Immature natural killer cell (primary cell): ENCODE measurements at regions not wholly inside any gene's neighbourhood (a gene's known extent, or its start where the extent isn't known, plus 50 kb on each side); places are given as distances from the start of the nearest gene placed in this dataset.
"Not testable (repeated sequence)": the region's sequence is repeated elsewhere in the genome, so short reads cannot be mapped to it uniquely, and the experiment has no call there.

Experiments used
- DNase-seq, 3 donors: peaks; one replicate each; pipeline ENCODE4 v3.0.0; 2022; ENCODE audit warnings: mixed read lengths in 1 of 3
- H3K27ac Mint-ChIP-seq, 6 donors: one replicate each; pipeline ENCODE4 v1.8.0; 2020; ENCODE audit warnings: mixed read lengths in 6 of 6, mild to moderate bottlenecking in 5 of 6, inconsistent platforms in 4 of 6, moderate library complexity in 3 of 6
- H3K27me3 Mint-ChIP-seq, 3 donors: one replicate each; pipeline ENCODE4 v1.8.0; 2020 to 2021; ENCODE audit warnings: low read depth in 3 of 3, mild to moderate bottlenecking in 3 of 3, mixed read lengths in 3 of 3, moderate library complexity in 3 of 3, inconsistent platforms in 1 of 3
- H3K36me3 Mint-ChIP-seq, 3 donors: one replicate each; pipeline ENCODE4 v1.8.0; 2020; ENCODE audit warnings: mixed read lengths in 3 of 3, inconsistent platforms in 2 of 3, mild to moderate bottlenecking in 2 of 3
- H3K4me1 Mint-ChIP-seq, 2 donors: one replicate each; pipeline ENCODE4 v1.8.0; 2020; ENCODE audit warnings: inconsistent platforms in 2 of 2, mild to moderate bottlenecking in 2 of 2, mixed read lengths in 2 of 2, moderate library complexity in 1 of 2
- H3K4me3 Mint-ChIP-seq, 5 donors: one replicate each; pipeline ENCODE4 v1.8.0; 2020; ENCODE audit warnings: mild to moderate bottlenecking in 5 of 5, mixed read lengths in 5 of 5, inconsistent platforms in 3 of 5, moderate library complexity in 3 of 5
- H3K9me3 Mint-ChIP-seq, 6 donors: one replicate each; pipeline ENCODE4 v1.8.0; 2020; ENCODE audit warnings: mild to moderate bottlenecking in 6 of 6, mixed read lengths in 6 of 6, inconsistent platforms in 4 of 6, moderate library complexity in 3 of 6

DNA sequence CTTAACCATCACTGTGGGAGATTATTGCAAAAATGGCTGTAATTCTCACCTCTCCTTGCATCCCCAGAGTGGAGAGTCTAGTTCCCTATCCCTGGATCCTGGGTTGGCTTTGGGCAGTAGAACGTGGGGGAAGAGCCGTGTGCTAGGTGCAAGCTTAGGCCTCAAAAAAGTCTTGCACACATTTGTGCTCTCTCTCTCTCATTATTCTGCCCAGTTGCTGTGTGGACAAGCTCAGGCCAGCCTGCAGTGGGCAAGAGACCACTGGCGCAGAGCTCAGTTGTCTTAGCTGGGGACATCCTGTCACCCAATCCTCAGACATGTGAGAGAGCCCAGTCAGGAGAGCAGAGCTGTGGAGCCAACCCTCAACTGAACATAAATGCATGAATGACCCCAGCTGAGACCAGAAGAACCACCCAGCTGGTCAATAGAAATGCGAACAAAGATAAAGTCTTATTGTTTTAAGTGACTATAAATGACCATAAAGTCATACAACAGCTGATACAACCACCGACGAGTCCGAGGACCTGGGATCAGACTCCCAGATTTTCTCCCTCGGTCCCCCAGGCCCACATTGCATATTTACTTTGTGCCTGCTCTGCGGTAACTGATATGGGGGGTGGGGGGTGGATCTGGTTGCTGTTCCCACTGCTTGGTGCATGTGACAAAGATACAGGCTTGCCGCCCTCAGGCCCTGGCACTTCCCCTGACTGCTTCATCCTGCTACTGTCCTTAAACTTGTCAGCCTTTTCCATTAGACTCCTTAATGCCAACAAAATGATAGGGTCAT lies 166.4 kb upstream of the MVB12B start:
- Mint-ChIP-seq H3K36me3 (no peaks in the 10 kb centered on the region), H3K27me3 (peaks cover 2 to 5% (median 4%) of the 10 kb centered on the region in 3 donors), H3K4me1 (no peaks in the 10 kb centered on the region), H3K4me3 (no peak overlapping the region), H3K9me3 (no peaks in the 10 kb centered on the region), H3K27ac (no peak overlapping the region)
- no peak for DNase-seq

DNA sequence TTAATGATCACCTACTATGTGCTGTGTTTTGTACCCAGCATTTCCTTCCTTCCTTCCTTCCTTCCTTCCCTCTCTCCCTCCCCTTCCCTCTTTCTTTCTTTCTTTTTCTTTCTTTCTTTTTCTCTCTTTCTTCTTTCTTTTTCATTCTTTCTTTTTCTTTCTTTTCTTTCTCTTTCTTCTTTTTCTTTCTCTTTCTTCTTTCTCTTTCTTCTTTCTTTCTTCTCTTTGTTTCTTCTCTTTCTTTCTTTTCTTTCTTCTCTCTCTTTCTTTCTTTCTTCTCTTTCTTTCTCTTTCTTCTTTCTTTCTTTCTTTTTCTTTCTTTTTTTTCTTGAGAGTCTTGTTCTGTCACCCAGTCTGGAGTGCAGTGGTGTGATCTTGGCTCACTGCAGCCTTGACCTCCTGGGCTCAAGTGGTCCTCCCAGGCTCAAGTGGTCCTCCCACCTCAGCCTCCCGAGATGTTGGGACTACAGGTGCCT lies 165.7 kb upstream of the MVB12B start:
- H3K36me3 Mint-ChIP-seq, result no peaks in the 10 kb centered on the region
- no peaks in the 10 kb centered on the region for H3K4me1 Mint-ChIP-seq
- no peak for DNase-seq
- no peak overlapping the region for H3K27ac Mint-ChIP-seq
- peaks cover 2 to 5% (median 4%) of the 10 kb centered on the region in 3 donors for H3K27me3 Mint-ChIP-seq
- H3K9me3 Mint-ChIP-seq, result no peaks in the 10 kb centered on the region
- no peak overlapping the region for H3K4me3 Mint-ChIP-seq

DNA sequence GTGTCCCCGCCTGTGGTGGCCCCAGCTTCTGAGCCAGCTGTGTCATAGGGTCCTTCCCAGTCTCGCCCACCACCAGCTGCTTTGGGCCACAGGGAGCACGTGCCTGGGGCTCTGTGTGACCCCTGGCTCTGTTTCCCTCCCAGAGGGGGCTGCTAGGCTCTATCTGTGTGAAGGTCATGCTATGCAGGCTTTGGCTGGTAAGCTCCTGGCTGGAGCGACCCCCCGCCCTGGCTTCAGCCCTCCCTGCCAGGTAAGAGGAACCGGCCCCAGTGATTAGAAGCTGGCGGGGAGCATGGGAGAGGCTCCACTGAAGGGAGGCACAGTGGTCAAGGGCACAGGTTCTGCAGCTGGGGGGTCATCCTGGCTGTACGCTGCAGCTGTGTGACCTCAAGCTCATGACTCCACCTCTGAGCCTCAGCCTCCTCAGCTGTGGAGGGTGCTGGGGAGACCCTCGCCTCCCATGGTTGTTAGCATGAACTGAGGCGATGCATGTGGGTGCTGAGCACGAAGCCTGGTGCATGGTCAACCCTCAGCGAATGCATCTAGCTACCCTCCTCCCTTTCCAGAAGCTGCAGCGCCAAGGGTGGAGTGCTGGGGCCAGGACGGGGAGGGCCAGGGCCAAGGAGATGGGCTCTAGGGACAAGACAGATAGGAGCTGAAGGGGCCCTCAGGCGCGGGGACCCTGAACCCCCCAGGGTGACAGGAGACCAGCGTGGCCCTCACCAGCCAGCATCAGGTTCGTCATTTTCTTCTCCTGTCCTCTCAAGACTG lies 163.8 kb upstream of the MVB12B start:
- Mint-ChIP-seq H3K36me3 (no peaks in the 10 kb centered on the region), H3K27me3 (peaks cover 2 to 11% (median 8%) of the 10 kb centered on the region in 3 donors), H3K4me1 (no peaks in the 10 kb centered on the region), H3K9me3 (no peaks in the 10 kb centered on the region), H3K27ac (no peak overlapping the region), H3K4me3 (no peak overlapping the region)
- DNase-seq, result no peak

DNA sequence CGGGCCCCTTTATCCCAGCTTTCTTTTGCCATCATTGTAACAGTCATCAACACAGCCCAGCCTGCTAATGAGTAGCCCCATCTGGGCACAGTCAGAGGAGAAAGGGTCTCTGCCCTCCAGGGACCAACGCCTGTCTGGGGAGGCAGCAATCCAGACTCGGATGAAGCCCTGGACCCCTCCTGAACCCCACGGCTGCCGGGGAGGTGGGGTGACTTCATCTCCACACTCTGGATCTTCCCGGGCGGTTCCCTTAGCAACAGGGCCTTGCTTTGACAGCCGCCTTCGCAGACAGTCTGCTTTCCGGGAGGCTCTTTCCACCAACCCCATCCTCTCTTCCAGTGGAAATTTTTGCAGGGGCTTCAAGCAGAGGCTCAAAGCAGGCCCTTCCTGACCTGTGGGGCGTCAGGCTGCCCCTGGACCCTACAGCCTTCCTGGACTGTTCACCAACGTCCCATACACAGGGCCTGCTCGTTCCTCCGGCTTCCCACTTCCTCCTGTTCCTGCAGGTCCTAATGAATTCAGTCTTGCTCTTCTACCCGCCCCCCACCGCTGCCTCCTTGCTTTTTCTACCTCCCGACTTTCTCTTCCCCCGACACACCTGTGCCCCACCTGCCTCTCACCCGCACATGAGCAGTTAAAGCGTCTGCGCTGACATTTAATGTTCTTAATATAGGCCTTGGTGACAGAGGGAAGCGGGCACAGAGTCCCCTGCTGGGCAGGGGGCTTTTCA lies 161.7 kb upstream of the MVB12B start:
- peaks cover 2 to 11% (median 2%) of the 10 kb centered on the region in 3 donors for H3K27me3 Mint-ChIP-seq
- no peaks in the 10 kb centered on the region for H3K36me3 Mint-ChIP-seq
- H3K27ac Mint-ChIP-seq, result no peak overlapping the region
- H3K4me1 Mint-ChIP-seq, result no peaks in the 10 kb centered on the region
- H3K4me3 Mint-ChIP-seq, result no peak overlapping the region
- no peaks in the 10 kb centered on the region for H3K9me3 Mint-ChIP-seq
- no peak for DNase-seq

DNA sequence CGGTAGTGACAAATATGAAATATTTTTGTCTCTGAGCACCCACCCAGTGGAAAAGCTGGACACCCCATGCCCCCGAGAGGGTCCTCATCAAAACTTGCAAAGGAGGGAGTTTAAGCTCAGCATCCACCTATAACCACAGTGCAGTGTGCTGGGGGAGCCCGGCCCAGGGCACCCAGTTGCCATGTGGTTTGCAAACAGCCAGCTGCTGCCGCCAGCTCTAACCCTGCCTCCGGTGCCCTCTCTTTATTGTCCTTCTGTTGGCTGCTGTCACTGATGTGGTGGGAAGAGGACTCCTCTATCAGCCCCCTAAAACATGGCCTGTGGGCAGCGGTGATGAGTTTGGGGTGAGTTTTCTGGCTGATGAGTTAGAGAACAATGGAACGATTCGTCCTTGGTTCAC lies 160.9 kb upstream of the MVB12B start:
- no peaks in the 10 kb centered on the region for H3K9me3 Mint-ChIP-seq
- DNase-seq, result no peak
- H3K4me1 Mint-ChIP-seq, result no peaks in the 10 kb centered on the region
- no peaks in the 10 kb centered on the region for H3K36me3 Mint-ChIP-seq
- no peak overlapping the region for H3K27ac Mint-ChIP-seq
- H3K4me3 Mint-ChIP-seq, result no peak overlapping the region
- H3K27me3 Mint-ChIP-seq, result peaks cover 2 to 13% (median 3%) of the 10 kb centered on the region in 3 donors

DNA sequence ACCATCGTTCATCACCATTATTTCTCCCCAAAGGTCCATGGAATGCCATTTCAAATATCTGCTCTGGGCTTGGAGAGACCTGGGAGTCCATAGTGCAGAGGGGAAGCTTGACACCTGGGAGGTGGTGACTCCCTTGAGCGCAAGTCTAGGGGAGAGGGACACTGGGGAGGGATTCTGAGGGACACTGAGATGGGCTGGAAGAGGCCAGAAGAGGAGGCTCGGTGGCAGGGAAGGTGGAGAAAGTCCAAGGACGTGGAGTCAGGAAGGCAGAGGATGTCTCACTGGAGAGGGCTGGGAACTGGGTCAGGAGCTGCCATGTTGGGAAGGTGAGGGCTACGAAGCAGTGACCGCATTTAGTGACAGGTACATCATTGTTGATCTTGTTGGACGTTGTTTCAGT lies 160.3 kb upstream of the MVB12B start:
- Mint-ChIP-seq H3K27ac (no peak overlapping the region), H3K4me1 (no peaks in the 10 kb centered on the region), H3K27me3 (peaks cover 2 to 13% (median 3%) of the 10 kb centered on the region in 3 donors), H3K9me3 (no peaks in the 10 kb centered on the region), H3K36me3 (no peaks in the 10 kb centered on the region), H3K4me3 (no peak overlapping the region)
- no peak for DNase-seq

DNA sequence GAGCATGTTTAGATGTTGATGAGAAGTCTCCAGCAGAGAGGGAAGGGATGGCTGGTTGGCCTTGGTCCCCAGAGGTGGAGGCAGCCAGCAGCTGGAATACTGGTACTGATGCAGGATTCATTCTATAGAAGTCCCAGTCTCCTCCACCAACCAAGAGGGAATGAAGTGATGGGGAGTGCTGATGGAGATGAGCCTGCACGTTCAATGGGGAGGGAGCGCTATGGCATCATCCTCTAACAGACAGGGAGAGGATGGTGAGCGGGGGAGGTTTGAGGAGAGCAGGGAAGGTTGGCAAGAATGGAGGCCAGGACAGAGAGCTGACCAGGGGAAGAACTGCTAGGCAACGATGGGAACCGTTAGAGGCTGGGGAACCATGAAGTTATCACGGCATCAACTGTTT lies 159.8 kb upstream of the MVB12B start:
- Mint-ChIP-seq H3K27ac (no peak overlapping the region), H3K9me3 (no peaks in the 10 kb centered on the region), H3K36me3 (no peaks in the 10 kb centered on the region), H3K4me3 (no peak overlapping the region), H3K27me3 (peaks cover 2 to 13% (median 3%) of the 10 kb centered on the region in 3 donors), H3K4me1 (no peaks in the 10 kb centered on the region)
- DNase-seq, result no peak

DNA sequence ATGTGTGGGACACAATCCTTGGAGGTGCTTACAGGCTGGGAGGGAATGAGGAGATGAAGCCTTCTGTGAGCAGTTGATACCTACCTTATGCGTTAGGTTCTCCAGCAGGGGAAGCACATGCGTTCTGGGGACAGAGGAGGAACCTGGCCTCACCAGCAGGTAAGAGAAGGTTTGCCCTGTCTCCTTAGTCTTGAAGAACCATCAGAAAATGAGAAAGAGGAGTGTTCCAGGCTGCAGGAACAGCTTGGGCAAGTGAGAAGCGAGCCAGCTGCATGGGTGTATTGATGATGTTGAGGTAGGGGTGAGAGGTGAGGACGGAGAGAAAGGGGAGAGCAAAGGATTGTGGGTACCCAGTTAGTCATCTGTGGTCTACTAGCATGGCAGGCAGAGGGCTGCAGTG lies 156.9 kb upstream of the MVB12B start:
- no peaks in the 10 kb centered on the region for H3K4me1 Mint-ChIP-seq
- H3K27me3 Mint-ChIP-seq, result peaks cover 3 to 15% (median 6%) of the 10 kb centered on the region in 3 donors

DNA sequence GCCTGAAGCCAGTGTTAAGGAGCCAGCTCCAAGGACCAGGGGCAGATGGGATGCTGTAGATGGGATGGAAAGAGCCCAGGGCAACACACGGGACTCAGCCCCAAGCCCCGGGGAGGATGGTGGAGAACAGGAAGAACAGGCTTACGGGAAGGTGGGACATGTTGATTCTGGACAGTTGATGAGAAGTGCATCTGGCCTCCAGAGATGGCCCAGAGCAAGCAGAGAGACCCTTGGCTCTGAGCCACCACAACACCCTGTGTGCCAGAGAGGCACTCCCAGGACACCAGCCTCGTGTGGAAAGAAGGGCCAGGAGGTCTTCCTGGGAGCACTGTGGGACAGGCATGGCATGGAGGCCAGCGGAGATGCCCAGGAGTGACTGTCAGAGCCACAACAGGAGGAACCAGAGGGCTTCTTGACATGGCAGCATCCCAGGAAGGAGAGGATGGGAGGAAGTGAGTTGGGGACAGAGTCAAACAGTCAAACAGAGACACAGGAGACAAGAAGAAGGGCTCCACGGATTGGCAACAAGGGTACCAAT lies 156.3 kb upstream of the MVB12B start:
- Mint-ChIP-seq H3K27ac (no peak overlapping the region), H3K4me3 (no peak overlapping the region), H3K4me1 (no peaks in the 10 kb centered on the region), H3K27me3 (peaks cover 3 to 15% (median 6%) of the 10 kb centered on the region in 3 donors), H3K36me3 (no peaks in the 10 kb centered on the region), H3K9me3 (no peaks in the 10 kb centered on the region)
- no peak for DNase-seq

More for the DNA sequence above, 156.9 kb upstream of the MVB12B start:
- no peaks in the 10 kb centered on the region for H3K9me3 Mint-ChIP-seq
- DNase-seq, result no peak
- no peak overlapping the region for H3K4me3 Mint-ChIP-seq
- no peaks in the 10 kb centered on the region for H3K36me3 Mint-ChIP-seq
- no peak overlapping the region for H3K27ac Mint-ChIP-seq

DNA sequence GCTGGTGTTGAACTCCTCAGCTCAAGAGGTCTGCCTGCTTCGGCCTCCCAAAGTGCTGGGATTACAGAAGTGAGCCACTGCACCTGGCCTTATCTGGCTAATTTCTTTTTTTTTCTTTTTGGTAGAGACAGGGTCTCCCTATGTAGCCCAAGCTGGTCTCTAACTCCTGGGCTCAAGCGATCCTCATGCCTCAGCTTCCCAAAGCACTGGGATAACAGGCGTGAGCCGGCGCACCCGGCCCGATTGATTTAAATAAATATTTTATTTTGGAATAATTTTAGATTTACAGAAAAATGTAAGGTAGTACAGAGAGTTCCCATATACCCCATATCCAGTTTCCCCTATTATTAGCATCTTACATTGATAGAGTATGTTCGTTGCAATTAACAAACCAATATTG lies 155.0 kb upstream of the MVB12B start:
- DNase-seq, result no peak
- peaks cover 2 to 10% (median 4%) of the 10 kb centered on the region in 3 donors for H3K27me3 Mint-ChIP-seq
- H3K27ac Mint-ChIP-seq, result no peak overlapping the region
- no peaks in the 10 kb centered on the region for H3K4me1 Mint-ChIP-seq
- H3K36me3 Mint-ChIP-seq, result no peaks in the 10 kb centered on the region
- no peaks in the 10 kb centered on the region for H3K9me3 Mint-ChIP-seq
- H3K4me3 Mint-ChIP-seq, result no peak overlapping the region

DNA sequence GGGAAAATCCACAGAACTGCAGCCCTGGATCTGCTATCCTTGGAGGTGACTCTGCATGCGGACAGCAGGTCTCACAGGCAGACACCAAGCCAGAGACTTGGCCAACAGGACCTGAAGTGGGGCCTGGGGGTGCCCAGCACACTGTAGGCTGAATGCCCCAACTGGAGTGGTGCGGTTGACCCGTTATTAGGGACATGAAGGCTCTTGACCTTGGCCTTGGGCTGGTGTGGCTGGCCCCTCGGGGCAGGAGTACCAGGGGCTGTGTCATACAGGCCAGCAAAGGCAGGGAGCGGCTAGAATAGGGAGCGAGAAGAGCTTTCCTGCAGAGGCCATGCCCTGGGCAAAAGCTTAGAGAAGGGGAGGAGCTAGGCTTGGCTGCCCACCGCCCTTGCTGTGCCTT lies 153.2 kb upstream of the MVB12B start:
- H3K27ac Mint-ChIP-seq, result no peak overlapping the region
- no peak overlapping the region for H3K4me3 Mint-ChIP-seq
- no peaks in the 10 kb centered on the region for H3K4me1 Mint-ChIP-seq
- H3K27me3 Mint-ChIP-seq, result peaks cover 3 to 8% (median 4%) of the 10 kb centered on the region in 3 donors
- no peaks in the 10 kb centered on the region for H3K9me3 Mint-ChIP-seq
- H3K36me3 Mint-ChIP-seq, result no peaks in the 10 kb centered on the region
- no peak for DNase-seq

DNA sequence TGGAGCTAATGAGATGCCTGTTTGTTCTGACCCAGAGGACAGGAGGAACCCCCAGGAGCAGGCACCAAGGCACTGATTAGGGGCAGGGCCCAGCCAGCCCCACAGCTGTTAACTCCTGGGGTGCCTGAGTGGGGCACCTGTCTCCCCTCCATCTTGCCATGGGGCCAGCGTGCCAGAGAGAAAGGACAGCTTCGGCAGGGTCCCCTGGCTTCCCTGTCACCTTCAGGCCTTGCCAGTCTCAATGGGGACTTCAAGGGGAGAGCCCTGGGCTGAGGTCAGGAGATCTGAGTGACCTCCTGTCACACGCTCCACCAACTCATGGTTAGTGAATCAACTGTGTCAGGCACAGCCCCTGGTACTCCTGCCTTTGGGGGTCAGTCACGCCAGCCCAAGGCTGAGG lies 152.7 kb upstream of the MVB12B start:
- no peaks in the 10 kb centered on the region for H3K36me3 Mint-ChIP-seq
- no peak for DNase-seq
- no peak overlapping the region for H3K4me3 Mint-ChIP-seq
- H3K27me3 Mint-ChIP-seq, result peaks cover 3 to 8% (median 4%) of the 10 kb centered on the region in 3 donors
- H3K9me3 Mint-ChIP-seq, result no peaks in the 10 kb centered on the region
- no peaks in the 10 kb centered on the region for H3K4me1 Mint-ChIP-seq
- H3K27ac Mint-ChIP-seq, result no peak overlapping the region

DNA sequence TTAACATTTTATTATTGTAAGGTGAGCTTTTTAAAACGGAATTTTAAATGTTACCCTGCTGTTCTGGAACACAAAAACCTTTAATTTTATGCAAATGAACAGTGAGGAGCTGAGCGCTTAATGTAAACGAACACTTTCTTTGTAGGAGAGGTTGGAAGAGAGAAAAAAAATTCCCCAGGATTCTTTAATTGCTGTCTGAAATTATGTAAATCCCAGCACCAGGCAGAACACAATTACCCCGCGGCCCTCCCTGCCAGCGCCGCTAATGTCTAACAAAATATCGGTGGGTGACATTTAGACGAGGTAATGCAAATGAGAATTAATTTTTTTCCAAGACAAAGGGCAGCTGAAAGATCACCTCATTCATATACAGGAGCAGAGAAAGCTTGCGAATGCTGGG lies 143.4 kb upstream of the MVB12B start:
- H3K36me3 Mint-ChIP-seq, result no peaks in the 10 kb centered on the region
- H3K27me3 Mint-ChIP-seq, result peaks cover 5 to 22% (median 14%) of the 10 kb centered on the region in 3 donors
- H3K4me3 Mint-ChIP-seq, result no peak overlapping the region

DNA sequence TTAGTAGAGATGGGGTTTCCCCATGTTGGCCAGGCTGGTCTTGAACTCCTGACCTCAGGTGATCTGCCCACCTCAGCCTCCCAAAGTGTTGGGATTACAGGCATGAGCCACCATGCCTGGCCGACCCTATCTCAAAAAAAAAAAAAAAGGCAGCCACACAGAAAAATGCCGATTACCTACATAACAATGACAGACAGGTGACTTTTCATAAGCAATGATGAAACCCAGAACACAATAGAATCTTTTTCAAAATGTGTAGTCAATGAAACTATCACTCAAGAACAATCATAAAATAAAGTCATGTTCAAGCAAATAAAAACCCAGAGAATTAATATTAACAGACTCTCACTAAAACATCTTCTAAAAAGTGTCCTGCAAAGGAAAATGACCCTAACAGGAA lies 135.6 kb upstream of the MVB12B start:
- not testable (repeated sequence) for DNase-seq, H3K27ac Mint-ChIP-seq, H3K4me1 Mint-ChIP-seq, H3K36me3 Mint-ChIP-seq, H3K4me3 Mint-ChIP-seq, H3K9me3 Mint-ChIP-seq
- H3K27me3 Mint-ChIP-seq, result peaks cover 2 to 11% (median 9%) of the 10 kb centered on the region in 3 donors

More for the DNA sequence above, 143.4 kb upstream of the MVB12B start:
- Mint-ChIP-seq H3K27ac (no peak overlapping the region), H3K4me1 (no peaks in the 10 kb centered on the region), H3K9me3 (peaks cover 0 to 16% (median 4%) of the 10 kb centered on the region in 6 donors)
- DNase-seq, result no peak
